ENCODE measurements at regions not wholly inside any gene's neighbourhood (a gene's known extent, or its start where the extent isn't known, plus 50 kb on each side); places are given as distances from the start of the nearest gene placed in this dataset.

- Histone ChIP-seq H3K4me3 (no peak overlapping the region), H3K4me1 (no peaks in the 10 kb centered on the region), H3K27ac (no peak overlapping the region), H3K27me3 (peaks cover 0 to 41% (median 23%) of the 10 kb centered on the region in 7 donors), H3K36me3 (no peaks in the 10 kb centered on the region), H3K9me3 (peaks cover 0 to 6% (median 0%) of the 10 kb centered on the region in 11 donors)
- DNase-seq (no peak), ATAC-seq (no peak)
- 82 to 92% methylated on average over 6 of the region's 6 CpGs for WGBS, 2 donors
- intact Hi-C loops (cut with DNase I), result no loop called here
- no peak for TF ChIP-seq CTCF (IDR thresholded peaks at IDR 0.05)
Observed at GRCh38 chr16:86095906-86096485, 197.0 kb downstream of the IRF8 start.

GRCh38 chr16:86096850-86097249, 197.9 kb downstream of the IRF8 start:
- no peak for DNase-seq

GRCh38 chr16:86099326-86099725, 200.4 kb downstream of the IRF8 start:
- Histone ChIP-seq H3K27ac (no peak overlapping the region), H3K36me3 (no peaks in the 10 kb centered on the region), H3K4me3 (no peak overlapping the region), H3K4me1 (no peaks in the 10 kb centered on the region), H3K9me3 (peaks cover 0 to 6% (median 0%) of the 10 kb centered on the region in 11 donors), H3K27me3 (peaks cover 0 to 40% (median 29%) of the 10 kb centered on the region in 7 donors)
- no peak for DNase-seq
- ATAC-seq, result no peak
- intact Hi-C loops (cut with DNase I), result no loop called here
- no peak for TF ChIP-seq CTCF (IDR thresholded peaks at IDR 0.05)
- 66 to 83% methylated on average over 10 of the region's 10 CpGs for WGBS, 2 donors

More at GRCh38 chr16:86096850-86097249, 197.9 kb downstream of the IRF8 start:
- H3K27ac ChIP-seq, result no peak overlapping the region
- H3K4me1 ChIP-seq, result no peaks in the 10 kb centered on the region
- H3K27me3 ChIP-seq, result peaks cover 0 to 41% (median 25%) of the 10 kb centered on the region in 7 donors
- H3K4me3 ChIP-seq, result no peak overlapping the region
- intact Hi-C loops (cut with DNase I), result no loop called here
- WGBS, 2 donors, result 87 to 89% methylated on average over 7 of the region's 7 CpGs
- H3K9me3 ChIP-seq, result peaks cover 0 to 6% (median 0%) of the 10 kb centered on the region in 11 donors
- no peaks in the 10 kb centered on the region for H3K36me3 ChIP-seq
- ATAC-seq, result no peak
- no peak for TF ChIP-seq CTCF (IDR thresholded peaks at IDR 0.05)

GRCh38 chr16:86100205-86101136, 201.5 kb downstream of the IRF8 start:
- no peaks in the 10 kb centered on the region for H3K36me3 ChIP-seq
- DNase-seq (no peak), ATAC-seq (no peak)
- H3K9me3 ChIP-seq, result peaks cover 0 to 6% (median 0%) of the 10 kb centered on the region in 11 donors
- H3K4me3 ChIP-seq, result no peak overlapping the region
- H3K4me1 ChIP-seq, result no peaks in the 10 kb centered on the region
- peaks cover 0 to 41% (median 29%) of the 10 kb centered on the region in 7 donors for H3K27me3 ChIP-seq
- no peak for TF ChIP-seq CTCF (IDR thresholded peaks at IDR 0.05)
- intact Hi-C loops (cut with DNase I), result no loop called here
- WGBS, 2 donors, result 49 to 65% methylated on average over 11 of the region's 11 CpGs
- no peak overlapping the region for H3K27ac ChIP-seq

All from heart right ventricle (tissue), 16 donors.